Colonic mucosa (tissue), 4 donors: ENCODE measurements at regions not wholly inside any gene's neighbourhood (a gene's known extent, or its start where the extent isn't known, plus 50 kb on each side); places are given as distances from the start of the nearest gene placed in this dataset.
"Not testable (repeated sequence)": the region's sequence is repeated elsewhere in the genome, so short reads cannot be mapped to it uniquely, and the experiment has no call there.

ENCODE experiments used
- DNase-seq: peaks from one replicate; pipeline ENCODE4 v3.0.0-alpha.2; 2020
- H3K27ac ChIP-seq: fragments of 200-600 bp; one replicate; pipeline ENCODE4 v1.8.0; 2021
- H3K27me3 ChIP-seq: fragments of 200-600 bp; one replicate; pipeline ENCODE4 v1.8.0; 2021
- H3K36me3 ChIP-seq: fragments of 200-600 bp; one replicate; pipeline ENCODE4 v1.8.0; 2021
- H3K4me1 ChIP-seq: fragments of 200-600 bp; one replicate; pipeline ENCODE4 v1.8.0; 2021; ENCODE audit warnings: mild to moderate bottlenecking
- H3K4me3 ChIP-seq: fragments of 200-600 bp; one replicate; pipeline ENCODE4 v1.8.0; 2021
- H3K9ac ChIP-seq, 2 donors: one replicate each; pipeline ENCODE4 v1.7.0; 2013; ENCODE audit warnings: control low read depth in 2 of 2, low read depth in 2 of 2, low read length in 2 of 2
- H3K9me3 ChIP-seq: fragments of 200-600 bp; one replicate; pipeline ENCODE4 v1.8.0; 2021
- CTCF ChIP-seq: fragments of 200-600 bp; IDR thresholded peaks from one replicate; pipeline ENCODE4 v1.8.0; 2022; ENCODE audit warnings: antibody characterized with exemption, mild to moderate bottlenecking
- intact Hi-C: fragments of 100-400 bp; cut with DNase I; formaldehyde crosslinking; loops from one replicate; pipeline ENCODE4 v1.14.1; 2022
- donor health status: healthy.
- donor health status: DM: no; HTN: no; CAD: no.
- donor health status: DM: no; HTN: no; CAD: no.

DNA sequence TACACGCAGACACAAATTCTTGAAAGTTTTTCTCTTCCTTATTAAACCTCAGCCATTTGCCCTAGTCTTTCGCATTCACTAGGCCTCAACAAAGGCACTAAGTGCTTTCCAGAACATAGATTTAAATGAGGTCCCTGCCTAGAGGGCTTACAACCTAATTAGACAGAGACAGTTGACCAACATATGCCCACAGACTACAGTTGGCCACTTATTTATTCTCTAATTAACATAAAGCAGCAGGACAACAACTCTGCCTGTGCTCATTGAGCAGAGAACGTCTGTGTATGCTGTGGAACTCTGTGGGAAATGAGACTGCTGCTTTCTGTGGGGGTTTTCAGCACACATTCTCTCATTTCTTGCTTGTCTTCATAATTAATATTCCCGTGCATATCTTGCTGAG is 303.0 kb upstream of the TACR3 start:
- Histone ChIP-seq H3K9ac (no peak overlapping the region), H3K27ac (no peak overlapping the region), H3K36me3 (no peaks in the 10 kb centered on the region), H3K4me1 (no peaks in the 10 kb centered on the region), H3K4me3 (no peak overlapping the region), H3K27me3 (no peaks in the 10 kb centered on the region), H3K9me3 (no peaks in the 10 kb centered on the region)
- DNase-seq, result no peak
- intact Hi-C loops, result no loop called here
- no peak for TF ChIP-seq CTCF

GRCh38 chr4:104022226-104022625 is 302.4 kb upstream of the TACR3 start:
- no peak for TF ChIP-seq CTCF
- H3K27ac ChIP-seq, result no peak overlapping the region
- no peaks in the 10 kb centered on the region for H3K36me3 ChIP-seq
- H3K4me3 ChIP-seq, result no peak overlapping the region
- H3K4me1 ChIP-seq, result no peaks in the 10 kb centered on the region
- H3K9ac ChIP-seq, result no peak overlapping the region
- no peaks in the 10 kb centered on the region for H3K27me3 ChIP-seq
- no peak for DNase-seq
- H3K9me3 ChIP-seq, result no peaks in the 10 kb centered on the region
- intact Hi-C loops, result no loop called here

DNA sequence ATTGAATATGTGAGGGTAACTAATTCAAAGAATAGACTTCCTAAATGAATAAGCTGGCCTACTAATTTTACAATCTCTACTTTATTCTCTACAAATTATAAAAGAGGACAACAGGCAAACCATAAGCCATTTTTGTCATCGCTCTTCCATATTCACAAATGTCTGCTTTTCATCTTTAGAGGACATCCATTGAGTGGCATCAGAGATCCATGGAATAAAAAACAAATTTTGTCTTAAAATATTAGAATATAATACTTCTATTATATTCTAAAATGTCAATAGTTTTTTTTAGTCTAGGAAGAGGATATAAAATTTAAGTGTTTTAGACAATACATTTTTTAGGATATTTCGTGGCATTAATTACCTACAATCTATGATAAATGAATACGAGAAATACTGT is 300.9 kb upstream of the TACR3 start:
- H3K27ac ChIP-seq, result no peak overlapping the region
- intact Hi-C loops, result no loop called here
- no peak overlapping the region for H3K4me3 ChIP-seq
- H3K9ac ChIP-seq, result no peak overlapping the region
- TF ChIP-seq CTCF, result no peak
- H3K9me3 ChIP-seq, result no peaks in the 10 kb centered on the region
- no peaks in the 10 kb centered on the region for H3K27me3 ChIP-seq
- no peak for DNase-seq
- H3K4me1 ChIP-seq, result no peaks in the 10 kb centered on the region
- no peaks in the 10 kb centered on the region for H3K36me3 ChIP-seq

DNA sequence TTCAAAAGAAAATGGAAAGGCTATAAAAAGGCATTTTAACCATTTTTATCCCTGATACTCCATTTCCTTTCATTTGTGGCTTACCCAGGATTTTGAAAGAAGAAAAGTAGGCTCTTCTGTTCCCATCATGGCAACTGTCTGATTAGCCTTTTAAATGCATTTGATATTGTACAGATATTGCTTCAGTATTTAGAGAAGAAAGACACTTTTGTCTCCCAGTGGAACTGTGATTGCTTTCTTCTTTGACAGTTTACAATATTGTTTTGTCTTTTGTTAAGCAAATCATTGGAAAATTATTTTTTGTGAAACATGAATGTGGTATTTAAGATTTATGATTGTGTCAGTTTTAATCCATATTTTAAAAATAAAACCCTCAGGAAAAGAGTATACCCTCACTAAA is 297.4 kb upstream of the TACR3 start:
- intact Hi-C loops, result no loop called here
- Histone ChIP-seq H3K4me1 (no peaks in the 10 kb centered on the region), H3K9ac (no peak overlapping the region), H3K36me3 (no peaks in the 10 kb centered on the region), H3K27me3 (no peaks in the 10 kb centered on the region), H3K9me3 (no peaks in the 10 kb centered on the region), H3K27ac (no peak overlapping the region), H3K4me3 (no peak overlapping the region)
- no peak for DNase-seq
- TF ChIP-seq CTCF, result no peak

DNA sequence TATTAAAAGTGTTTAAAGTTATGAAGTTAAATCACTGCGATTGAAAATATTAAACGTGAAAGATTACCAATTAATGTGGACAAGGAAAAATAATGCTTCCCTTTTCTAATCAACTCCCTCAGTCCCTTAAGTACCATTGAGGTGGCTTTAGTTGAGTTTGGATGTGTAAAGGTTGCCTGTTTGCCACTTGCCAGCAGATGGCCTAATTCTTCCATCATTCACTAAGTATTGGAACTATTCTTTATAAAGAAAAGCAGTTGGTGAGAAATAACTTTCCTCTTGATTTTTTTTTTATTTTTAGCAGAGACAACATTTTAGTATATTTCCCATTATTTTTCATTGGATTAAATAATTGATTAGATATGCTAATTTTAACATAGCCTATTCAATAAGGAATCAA is 295.9 kb upstream of the TACR3 start:
- DNase-seq, result no peak
- Histone ChIP-seq H3K4me3 (no peak overlapping the region), H3K27ac (no peak overlapping the region), H3K4me1 (no peaks in the 10 kb centered on the region), H3K9ac (no peak overlapping the region), H3K36me3 (no peaks in the 10 kb centered on the region), H3K9me3 (no peaks in the 10 kb centered on the region), H3K27me3 (no peaks in the 10 kb centered on the region)
- no peak for TF ChIP-seq CTCF
- intact Hi-C loops, result no loop called here

GRCh38 chr4:104010722-104011121 is 290.9 kb upstream of the TACR3 start:
- H3K36me3 ChIP-seq, result no peaks in the 10 kb centered on the region
- H3K4me1 ChIP-seq, result no peaks in the 10 kb centered on the region
- no peaks in the 10 kb centered on the region for H3K9me3 ChIP-seq
- no peak overlapping the region for H3K9ac ChIP-seq
- H3K27ac ChIP-seq, result no peak overlapping the region
- no peak for DNase-seq
- no peaks in the 10 kb centered on the region for H3K27me3 ChIP-seq
- intact Hi-C loops, result no loop called here
- no peak overlapping the region for H3K4me3 ChIP-seq
- TF ChIP-seq CTCF, result no peak

DNA sequence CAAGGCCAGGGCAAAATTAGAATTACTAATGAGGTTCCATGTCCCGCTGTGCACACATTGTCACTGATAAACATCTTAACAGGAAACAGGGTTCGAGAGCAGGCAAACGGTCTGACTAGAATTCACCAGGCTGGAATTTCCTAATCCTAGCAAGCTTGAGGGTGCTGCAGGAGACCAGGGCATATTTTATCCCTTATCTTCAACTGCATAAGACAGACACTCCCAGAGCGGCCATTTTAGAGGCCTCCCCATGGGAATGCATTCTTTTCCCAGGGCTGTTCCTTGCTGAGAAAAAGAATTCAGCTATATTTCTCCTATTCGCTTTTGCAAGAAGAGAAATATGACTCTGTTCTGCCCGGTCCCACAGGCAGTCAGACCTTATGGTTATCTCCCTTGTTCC is 282.5 kb upstream of the TACR3 start:
- H3K9me3 ChIP-seq, H3K9ac ChIP-seq, H3K4me1 ChIP-seq, DNase-seq, H3K27ac ChIP-seq, intact Hi-C loops, H3K36me3 ChIP-seq, H3K4me3 ChIP-seq, H3K27me3 ChIP-seq: not testable (repeated sequence)
